Renal pelvis (tissue), 1 donor: ENCODE measurements at regions not wholly inside any gene's neighbourhood (a gene's known extent, or its start where the extent isn't known, plus 50 kb on each side); places are given as distances from the start of the nearest gene placed in this dataset.
"Not testable (repeated sequence)": the region's sequence is repeated elsewhere in the genome, so short reads cannot be mapped to it uniquely, and the experiment has no call there.

Experiments used
- DNase-seq: peaks from one replicate; pipeline ENCODE4 v3.0.0-alpha.2; 2013

DNA sequence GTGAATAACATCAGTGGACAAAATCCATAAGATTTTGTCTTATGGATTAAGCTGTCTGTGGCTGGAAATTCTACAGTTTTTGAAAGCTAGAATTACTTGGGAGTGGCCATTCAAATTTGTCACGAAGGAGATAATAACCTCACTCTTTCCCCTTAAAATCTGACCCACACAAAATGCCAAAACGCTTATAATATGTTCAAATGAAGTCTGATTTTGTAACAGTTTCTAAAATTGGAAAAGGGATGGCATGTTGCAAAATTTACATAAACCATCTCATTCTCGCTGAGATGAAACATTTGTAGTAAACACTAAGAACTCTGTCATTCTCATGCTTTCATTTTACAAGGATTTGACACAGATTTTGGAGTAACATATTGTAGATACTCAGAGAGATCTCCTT, 112.7 kb downstream of the GJA1 start:
- DNase-seq: no peak

- no peak for DNase-seq
Observed at GRCh38 chr6:121549736-121550135, 114.3 kb downstream of the GJA1 start.

GRCh38 chr6:121550491-121551010, 115.1 kb downstream of the GJA1 start:
- no peak for DNase-seq

DNA sequence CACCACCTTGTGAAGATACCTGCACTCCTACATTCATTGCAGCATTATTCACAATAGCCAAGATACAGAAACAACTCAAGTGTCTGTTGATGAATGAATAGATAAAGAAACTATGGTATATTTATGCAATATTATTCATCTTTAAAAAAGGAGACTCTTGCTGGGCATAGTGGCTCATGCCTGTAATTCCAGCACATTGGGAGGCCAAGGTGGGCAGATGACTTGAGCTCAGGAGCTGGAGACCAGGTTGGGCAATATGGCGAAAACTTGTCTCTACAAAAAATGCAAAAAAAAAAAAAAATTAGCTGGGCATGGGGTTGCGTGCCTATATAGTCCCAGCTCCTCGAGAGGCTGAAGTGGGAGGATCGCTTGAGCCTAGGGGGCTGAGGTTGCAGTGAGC, 119.8 kb downstream of the GJA1 start:
- no peak for DNase-seq

DNA sequence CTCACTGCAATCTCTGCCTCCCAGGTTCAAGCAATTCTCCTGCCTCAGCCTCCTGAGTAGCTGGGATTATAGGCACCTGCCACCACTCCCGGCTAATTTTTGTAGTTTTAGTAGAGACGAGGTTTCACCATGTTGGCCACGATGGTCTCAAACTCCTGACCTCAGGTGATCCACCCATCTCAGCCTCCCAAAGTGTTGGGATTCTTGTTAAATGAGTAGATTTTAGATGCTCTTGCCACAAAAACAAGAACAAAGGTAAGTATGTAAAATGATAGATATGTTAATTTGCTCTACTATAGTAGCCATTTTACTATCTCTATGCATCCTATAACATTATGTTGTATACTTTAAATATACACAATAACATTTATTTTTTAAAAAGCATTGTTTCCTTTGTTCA, 120.7 kb downstream of the GJA1 start:
- DNase-seq: not testable (repeated sequence)

- DNase-seq: no peak
Observed at GRCh38 chr6:121557146-121557940, 121.9 kb downstream of the GJA1 start.

GRCh38 chr6:121559611-121560269, 124.3 kb downstream of the GJA1 start:
- no peak for DNase-seq

GRCh38 chr6:121560476-121560875, 125.0 kb downstream of the GJA1 start:
- no peak for DNase-seq

DNA sequence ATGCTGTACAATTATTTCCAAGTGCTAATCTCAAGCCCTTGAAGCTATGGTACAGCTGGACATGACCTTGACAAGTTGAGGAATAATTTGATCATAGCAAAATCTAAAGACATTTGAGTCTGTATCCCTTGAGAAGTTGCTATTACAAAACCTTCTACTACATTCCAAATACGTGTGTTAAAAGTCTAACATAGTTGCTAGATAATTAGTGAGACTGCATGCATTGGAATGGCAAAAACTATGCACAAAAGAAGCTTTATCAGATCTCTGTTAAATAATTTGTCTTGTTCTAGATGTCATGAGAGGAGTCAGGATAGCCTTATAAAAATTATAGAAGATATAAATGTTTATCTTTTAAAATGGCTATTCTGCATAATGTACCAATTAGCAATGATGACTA, 127.8 kb downstream of the GJA1 start:
- no peak for DNase-seq

DNA sequence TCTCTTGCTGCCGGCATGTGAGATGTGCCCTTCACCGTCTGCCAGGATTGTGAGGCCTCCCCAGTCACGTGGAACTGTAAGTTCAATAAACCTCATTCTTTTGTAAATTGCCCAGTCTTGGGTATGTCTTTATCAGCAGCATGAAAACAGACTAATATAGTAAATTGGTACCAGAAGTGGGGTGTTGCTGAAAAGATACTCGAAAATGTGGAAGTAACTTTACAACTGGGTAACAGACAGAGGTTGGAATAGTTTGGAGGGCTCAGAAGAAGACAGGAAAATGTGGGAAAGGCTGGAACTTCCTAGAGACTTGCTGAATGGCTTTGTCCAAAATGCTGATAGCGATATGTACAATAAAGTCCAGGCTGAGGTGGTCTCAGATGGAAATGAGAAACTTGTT, 129.1 kb downstream of the GJA1 start:
- DNase-seq: not testable (repeated sequence)

DNA sequence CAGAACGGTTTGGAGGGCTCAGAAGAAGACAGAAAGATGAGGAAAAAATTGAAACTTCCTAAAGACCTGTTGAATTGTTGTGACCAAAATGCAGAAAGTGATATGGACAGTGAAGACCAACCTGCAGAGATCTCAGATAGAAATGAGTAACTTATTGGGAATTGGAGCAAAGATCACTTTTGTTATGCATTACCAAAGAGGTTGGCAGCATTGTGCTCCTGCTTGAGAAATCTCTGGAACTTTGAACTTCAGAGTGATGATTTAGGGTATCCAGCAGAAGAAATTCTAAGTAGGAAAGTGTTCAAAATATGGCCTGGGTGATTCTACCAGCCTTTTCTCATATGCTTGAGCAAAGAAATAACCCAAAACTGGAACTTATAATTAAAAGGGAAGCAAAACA, 136.0 kb downstream of the GJA1 start:
- DNase-seq: no peak

- DNase-seq: no peak
Observed at GRCh38 chr6:121573481-121573880, 138.0 kb downstream of the GJA1 start.

DNA sequence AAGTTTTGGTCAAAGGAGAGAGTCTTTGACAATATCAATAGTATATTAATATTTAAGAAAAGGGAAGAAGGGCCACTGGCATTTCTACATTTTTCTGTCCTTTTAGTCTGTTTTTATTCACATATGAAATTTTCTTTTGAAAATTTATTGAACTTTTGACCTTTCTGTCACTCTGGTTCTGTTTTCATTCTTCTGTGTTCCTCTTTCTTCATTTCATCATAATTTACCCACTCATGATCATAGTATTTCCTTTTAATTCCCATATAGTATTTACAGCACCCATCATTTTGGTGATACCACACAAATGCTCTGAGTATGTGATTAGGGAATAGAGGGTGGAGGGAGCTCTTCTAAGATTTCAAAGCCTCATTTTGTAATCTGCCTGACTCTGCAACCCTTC, 142.8 kb downstream of the GJA1 start:
- DNase-seq: no peak

GRCh38 chr6:121579478-121579877, 144.0 kb downstream of the GJA1 start:
- DNase-seq: no peak

GRCh38 chr6:121581327-121581726, 145.9 kb downstream of the GJA1 start:
- DNase-seq: no peak

- no peak for DNase-seq
Observed at GRCh38 chr6:121582262-121582661, 146.8 kb downstream of the GJA1 start.

GRCh38 chr6:121584586-121585369, 149.3 kb downstream of the GJA1 start:
- no peak for DNase-seq

GRCh38 chr6:121590438-121590837, 155.0 kb downstream of the GJA1 start:
- no peak for DNase-seq

- DNase-seq: no peak
Observed at GRCh38 chr6:121590916-121591315, 155.5 kb downstream of the GJA1 start.

GRCh38 chr6:121592261-121592935, 157.0 kb downstream of the GJA1 start:
- no peak for DNase-seq

DNA sequence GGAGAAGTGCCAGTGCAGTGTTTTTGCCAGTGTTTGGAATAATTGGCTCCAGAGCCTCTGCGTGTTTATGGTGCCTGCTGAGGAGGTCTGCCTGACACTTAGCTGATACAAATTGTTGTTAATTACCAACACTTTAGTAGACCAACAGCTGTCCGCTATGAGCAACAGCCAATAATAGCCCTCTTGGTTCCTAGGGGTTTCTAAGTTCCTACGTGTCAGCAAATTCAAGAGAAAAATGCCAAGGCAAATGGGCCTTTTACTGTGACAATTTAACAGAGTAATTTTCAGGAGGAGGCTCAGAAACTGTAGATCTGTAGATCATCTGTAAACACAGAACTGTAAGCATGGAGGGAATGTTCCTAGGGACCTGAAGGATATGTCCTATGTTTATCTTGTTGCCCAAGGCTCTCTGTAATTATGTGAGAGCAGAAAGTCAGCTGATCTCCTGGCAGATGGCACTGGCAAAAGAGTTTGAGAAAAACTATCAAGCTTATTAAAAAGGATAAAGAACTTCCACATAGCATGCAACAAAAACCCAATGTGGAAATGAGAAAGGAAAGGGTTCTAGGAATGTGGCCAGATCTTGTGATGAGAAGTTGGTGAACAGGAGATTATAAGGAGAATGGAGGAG, 157.7 kb downstream of the GJA1 start:
- no peak for DNase-seq

GRCh38 chr6:121594053-121594452, 158.6 kb downstream of the GJA1 start:
- DNase-seq: no peak
